B cell (primary cell): ENCODE measurements at regions not wholly inside any gene's neighbourhood (a gene's known extent, or its start where the extent isn't known, plus 50 kb on each side); places are given as distances from the start of the nearest gene placed in this dataset.

Source experiments
- ATAC-seq: fragments of 200-7000 bp; cut with Tn5 transposase; one replicate; pipeline ENCODE4 v1.10.0; 2021; ENCODE audit warnings: low read depth, mild to moderate bottlenecking, moderate number of reproducible peaks, moderate library complexity
- CTCF ChIA-PET: fragments of 350-600 bp; sonication (Branson Sonifier 250); formaldehyde crosslinking; loops from one replicate; lab custom pipeline; 2021; ENCODE audit warnings: antibody characterized with exemption, inconsistent platforms; lab: Charles Lee
- POLR2A ChIA-PET: fragments of 350-600 bp; sonication (Branson Sonifier 250); formaldehyde crosslinking; loops from one replicate; lab custom pipeline; 2021; ENCODE audit warnings: antibody characterized with exemption; lab: Charles Lee
- DNase-seq: peaks from one replicate; pipeline ENCODE4 v3.0.0; 2013
- H2AFZ ChIP-seq: 2 replicates; pipeline ENCODE4 v1.6.1; 2012; ENCODE audit warnings: mild to moderate bottlenecking, low read depth, low read length; ENCODE audit not compliant: insufficient read depth, poor library complexity, severe bottlenecking
- H3K27ac ChIP-seq, 2 donors: 1 replicate in 1 of 2; 2 replicates in 1 of 2; pipeline ENCODE4 v1.5.1; 2012 to 2013; ENCODE audit warnings: low read length in 2 of 2, mild to moderate bottlenecking in 2 of 2, moderate library complexity in 1 of 2
- H3K27me3 ChIP-seq, 4 experiments: fragments of 200-600 bp in 1 of 4; sonication (generic) in 1 of 4; replicated peaks in 1 of 4; 1 replicate in 2 of 4; 2 replicates in 2 of 4; pipeline versions ENCODE4 v1.6.1 to v1.7.0; 2013 to 2016; ENCODE audit warnings: low read length in 3 of 4, mild to moderate bottlenecking in 2 of 4, mixed read lengths in 1 of 4, moderate library complexity in 1 of 4; ENCODE audit not compliant: insufficient read depth in 4 of 4, control insufficient read depth in 3 of 4; ENCODE audit errors: control extremely low read depth in 1 of 4
- H3K36me3 ChIP-seq, 2 experiments: replicated peaks in 1 of 2; 1 replicate in 1 of 2; 2 replicates in 1 of 2; pipeline versions ENCODE4 v1.6.1 to v1.7.1; 2013; ENCODE audit warnings: low read length in 1 of 2; ENCODE audit not compliant: insufficient read depth in 2 of 2, control insufficient read depth in 1 of 2; ENCODE audit errors: control extremely low read depth in 1 of 2, extremely low read depth in 1 of 2
- H3K4me1 ChIP-seq, 2 donors: fragments of 200-600 bp in 1 of 2; sonication (generic) in 1 of 2; 1 replicate in 1 of 2; 2 replicates in 1 of 2; pipeline versions ENCODE4 v1.5.1 to v1.6.1; 2013 to 2017; ENCODE audit warnings: low read length in 2 of 2; ENCODE audit not compliant: control insufficient read depth in 2 of 2, insufficient read depth in 2 of 2
- H3K4me2 ChIP-seq: replicated peaks from 2 replicates; pipeline ENCODE3; 2012; ENCODE audit warnings: mild to moderate bottlenecking, low read depth, low read length; ENCODE audit not compliant: poor library complexity, severe bottlenecking
- H3K4me3 ChIP-seq, 5 experiments: fragments of 200-600 bp in 1 of 5; sonication (generic) in 1 of 5; 1 replicate in 3 of 5; 2 replicates in 2 of 5; pipeline versions ENCODE4 v1.5.1 to v1.7.0; 2011 to 2016; ENCODE audit warnings: low read length in 4 of 5, mild to moderate bottlenecking in 4 of 5, low read depth in 2 of 5, control low read depth in 1 of 5, moderate library complexity in 1 of 5; ENCODE audit not compliant: insufficient read depth in 1 of 5; ENCODE audit errors: control extremely low read depth in 1 of 5, extremely low read depth in 1 of 5
- H3K79me2 ChIP-seq: fragments of 200-600 bp; sonication (generic); one replicate; pipeline ENCODE4 v1.6.0; 2016; ENCODE audit warnings: low read length; ENCODE audit not compliant: control insufficient read depth, insufficient read depth
- H3K9ac ChIP-seq: fragments of 200-600 bp; sonication (generic); 2 replicates; pipeline ENCODE4 v1.6.1; 2017; ENCODE audit warnings: mild to moderate bottlenecking, low read length, moderate library complexity
- H3K9me3 ChIP-seq, 3 donors: one replicate each; pipeline versions ENCODE4 v1.6.1 to v1.7.1; 2013; ENCODE audit warnings: low read length in 2 of 3; ENCODE audit not compliant: control insufficient read depth in 2 of 3, insufficient read depth in 1 of 3; ENCODE audit errors: control extremely low read depth in 1 of 3
- H4K20me1 ChIP-seq: 2 replicates; pipeline ENCODE4 v1.6.0; 2012; ENCODE audit warnings: mild to moderate bottlenecking, low read length; ENCODE audit not compliant: insufficient read depth, control insufficient read depth, poor library complexity, severe bottlenecking
- H3K27ac Mint-ChIP-seq: one replicate; pipeline ENCODE4 v1.8.0; 2021; ENCODE audit warnings: mixed read lengths
- H3K27me3 Mint-ChIP-seq: one replicate; pipeline ENCODE4 v1.8.0; 2021; ENCODE audit warnings: mixed read lengths
- H3K4me1 Mint-ChIP-seq: one replicate; pipeline ENCODE4 v1.8.0; 2021; ENCODE audit warnings: mixed read lengths
- H3K4me3 Mint-ChIP-seq: one replicate; pipeline ENCODE4 v1.8.0; 2021; ENCODE audit warnings: mixed read lengths
- H3K9me3 Mint-ChIP-seq: one replicate; pipeline ENCODE4 v1.8.0; 2022; ENCODE audit warnings: mixed read lengths; ENCODE audit not compliant: insufficient read depth
- EZH2 ChIP-seq: IDR thresholded peaks from 2 replicates; pipeline ENCODE4 v1.6.1; 2012; ENCODE audit warnings: borderline replicate concordance, low read depth, mild to moderate bottlenecking, moderate library complexity, low read length; ENCODE audit not compliant: insufficient read depth, poor library complexity, severe bottlenecking
- WGBS: methylation state at CpG from one replicate; pipeline ENCODE4 v1.1.5; 2013; ENCODE audit warnings: missing lambda C conversion rate; ENCODE audit not compliant: insufficient coverage; 5-methylcytosine and 5-hydroxymethylcytosine counted together
- intact Hi-C: fragments of 100-400 bp; cut with micrococcal nuclease; formaldehyde crosslinking; loops from one replicate; pipeline ENCODE4 v1.10.0; 2022
- TF ChIP-seq, protein P1 (sequence below): fragments of 200-600 bp; IDR thresholded peaks from one replicate; pipeline ENCODE4 v1.8.0; 2022; ENCODE audit warnings: antibody characterized with exemption, mild to moderate bottlenecking

DNA sequence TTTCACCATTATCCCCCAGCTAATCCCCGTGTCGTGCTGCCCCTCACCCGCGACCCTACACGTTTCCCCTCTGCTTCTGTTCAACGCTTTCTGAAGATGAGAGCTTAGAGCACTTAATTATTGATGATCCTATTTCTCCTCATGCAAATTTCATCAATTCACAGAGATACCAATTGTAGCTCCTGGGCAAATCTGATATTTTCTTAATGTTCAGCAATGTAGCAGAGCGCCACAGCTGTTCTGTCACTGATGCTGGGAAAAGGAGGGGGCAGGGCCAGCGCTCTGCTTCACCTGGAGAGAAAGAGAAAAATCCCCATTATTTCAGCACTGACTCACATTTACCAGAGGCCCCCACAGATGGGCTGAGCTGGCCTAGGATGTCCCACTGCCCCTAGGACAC, 121.2 kb downstream of the TTLL2 start:
- Histone ChIP-seq H3K4me2 (no peak overlapping the region), H3K4me1 (no peaks in the 10 kb centered on the region), H3K9ac (no peak overlapping the region), H3K9me3 (no peaks in the 10 kb centered on the region), H3K79me2 (no peaks in the 10 kb centered on the region), H4K20me1 (no peaks in the 10 kb centered on the region), H3K27ac (no peak overlapping the region), H3K4me3 (no peak overlapping the region), H2AFZ (no peak overlapping the region), H3K27me3 (peaks cover 0 to 5% (median 0%) of the 10 kb centered on the region in 4 experiments), H3K36me3 (no peaks in the 10 kb centered on the region)
- intact Hi-C loops: no loop called here
- ChIA-PET CTCF (no interaction called here), POLR2A (no interaction called here)
- Mint-ChIP-seq H3K4me3 (no peak overlapping the region), H3K27me3 (no peaks in the 10 kb centered on the region), H3K27ac (no peak overlapping the region), H3K9me3 (no peaks in the 10 kb centered on the region), H3K4me1 (no peaks in the 10 kb centered on the region)
- TF ChIP-seq, protein P1, sequence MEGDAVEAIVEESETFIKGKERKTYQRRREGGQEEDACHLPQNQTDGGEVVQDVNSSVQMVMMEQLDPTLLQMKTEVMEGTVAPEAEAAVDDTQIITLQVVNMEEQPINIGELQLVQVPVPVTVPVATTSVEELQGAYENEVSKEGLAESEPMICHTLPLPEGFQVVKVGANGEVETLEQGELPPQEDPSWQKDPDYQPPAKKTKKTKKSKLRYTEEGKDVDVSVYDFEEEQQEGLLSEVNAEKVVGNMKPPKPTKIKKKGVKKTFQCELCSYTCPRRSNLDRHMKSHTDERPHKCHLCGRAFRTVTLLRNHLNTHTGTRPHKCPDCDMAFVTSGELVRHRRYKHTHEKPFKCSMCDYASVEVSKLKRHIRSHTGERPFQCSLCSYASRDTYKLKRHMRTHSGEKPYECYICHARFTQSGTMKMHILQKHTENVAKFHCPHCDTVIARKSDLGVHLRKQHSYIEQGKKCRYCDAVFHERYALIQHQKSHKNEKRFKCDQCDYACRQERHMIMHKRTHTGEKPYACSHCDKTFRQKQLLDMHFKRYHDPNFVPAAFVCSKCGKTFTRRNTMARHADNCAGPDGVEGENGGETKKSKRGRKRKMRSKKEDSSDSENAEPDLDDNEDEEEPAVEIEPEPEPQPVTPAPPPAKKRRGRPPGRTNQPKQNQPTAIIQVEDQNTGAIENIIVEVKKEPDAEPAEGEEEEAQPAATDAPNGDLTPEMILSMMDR: no peak
- no peak for TF ChIP-seq EZH2
- 92% methylated on average over 6 of the region's 8 CpGs for WGBS
- no peak for DNase-seq
- no peak for ATAC-seq

- Histone ChIP-seq H4K20me1 (no peaks in the 10 kb centered on the region), H3K4me3 (no peak overlapping the region), H3K27ac (no peak overlapping the region), H2AFZ (no peak overlapping the region), H3K4me1 (no peaks in the 10 kb centered on the region), H3K9ac (no peak overlapping the region), H3K4me2 (no peak overlapping the region), H3K36me3 (no peaks in the 10 kb centered on the region), H3K9me3 (no peaks in the 10 kb centered on the region), H3K27me3 (peaks cover 0 to 5% (median 0%) of the 10 kb centered on the region in 4 experiments), H3K79me2 (no peaks in the 10 kb centered on the region)
- intact Hi-C loops: no loop called here
- H3K9me3 Mint-ChIP-seq: no peaks in the 10 kb centered on the region
- TF ChIP-seq, protein P1: no peak
- no peak for TF ChIP-seq EZH2
- H3K27me3 Mint-ChIP-seq: no peaks in the 10 kb centered on the region
- H3K4me1 Mint-ChIP-seq: no peaks in the 10 kb centered on the region
- ChIA-PET CTCF (no interaction called here), POLR2A (no interaction called here)
- DNase-seq (no peak), ATAC-seq (no peak)
- H3K27ac Mint-ChIP-seq: no peak overlapping the region
- H3K4me3 Mint-ChIP-seq: no peak overlapping the region
- WGBS: 100% methylated on average over 5 of the region's 9 CpGs
Observed at GRCh38 chr6:167446971-167447370, 122.1 kb downstream of the TTLL2 start.
